ENCODE measurements at regions not wholly inside any gene's neighbourhood (a gene's known extent, or its start where the extent isn't known, plus 50 kb on each side); places are given as distances from the start of the nearest gene placed in this dataset.

DNA sequence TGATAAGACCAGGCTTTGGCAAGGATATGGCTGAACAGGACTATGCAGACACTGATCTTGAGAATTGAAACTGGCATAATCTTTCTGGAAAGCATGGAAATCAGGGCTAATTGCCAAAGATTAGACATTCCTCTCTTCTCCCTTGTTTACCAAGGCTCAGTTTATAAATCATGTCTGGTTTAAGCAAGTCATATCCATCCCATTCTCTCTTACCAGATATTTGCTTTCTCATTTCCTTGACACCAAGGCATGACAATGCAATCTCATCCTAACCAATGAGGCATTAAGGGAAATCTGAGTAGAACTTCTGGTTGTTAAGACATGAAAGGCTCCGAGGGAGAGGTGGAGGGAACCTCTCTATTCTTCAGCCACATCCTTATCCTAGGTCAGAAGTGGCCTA lies 110.3 kb upstream of the CEP85L start:
- no peaks in the 10 kb centered on the region for H3K36me3 Mint-ChIP-seq (ENCODE audit: low read depth)
- H3K9me3 Mint-ChIP-seq = no peaks in the 10 kb centered on the region
- H3K4me1 Mint-ChIP-seq (ENCODE audit: low read depth) = peaks cover 71% of the 10 kb centered on the region
- no peaks in the 10 kb centered on the region for H3K27me3 Mint-ChIP-seq
- intact Hi-C loops (cut with micrococcal nuclease) = no loop called here
- H3K4me3 Mint-ChIP-seq = no peak overlapping the region
- H3K27ac Mint-ChIP-seq = peak overlapping the region; percentile 52

GRCh38 chr6:118758946-118759345 lies 107.6 kb upstream of the CEP85L start:
- Mint-ChIP-seq H3K4me1 (ENCODE audit: low read depth) (peaks cover 67% of the 10 kb centered on the region), H3K9me3 (no peaks in the 10 kb centered on the region), H3K4me3 (peak overlapping the region; percentile 41), H3K27ac (peak overlapping the region; percentile 80), H3K36me3 (ENCODE audit: low read depth) (no peaks in the 10 kb centered on the region), H3K27me3 (no peaks in the 10 kb centered on the region)
- intact Hi-C loops (cut with micrococcal nuclease) = no loop called here

- peaks cover 76% of the 10 kb centered on the region for H3K4me1 Mint-ChIP-seq (ENCODE audit: low read depth)
- no peaks in the 10 kb centered on the region for H3K9me3 Mint-ChIP-seq
- no peaks in the 10 kb centered on the region for H3K36me3 Mint-ChIP-seq (ENCODE audit: low read depth)
- no peaks in the 10 kb centered on the region for H3K27me3 Mint-ChIP-seq
- intact Hi-C loops (cut with micrococcal nuclease) = no loop called here
- H3K4me3 Mint-ChIP-seq = no peak overlapping the region
- peak overlapping the region; percentile 80 for H3K27ac Mint-ChIP-seq
Observed at GRCh38 chr6:118755941-118756646, 104.7 kb upstream of the CEP85L start.

GRCh38 chr6:118752803-118753202 lies 101.4 kb upstream of the CEP85L start:
- Mint-ChIP-seq H3K27ac (no peak overlapping the region), H3K36me3 (ENCODE audit: low read depth) (no peaks in the 10 kb centered on the region), H3K9me3 (no peaks in the 10 kb centered on the region), H3K4me3 (no peak overlapping the region), H3K27me3 (no peaks in the 10 kb centered on the region), H3K4me1 (ENCODE audit: low read depth) (peaks cover 67% of the 10 kb centered on the region)
- intact Hi-C loops (cut with micrococcal nuclease) = no loop called here

DNA sequence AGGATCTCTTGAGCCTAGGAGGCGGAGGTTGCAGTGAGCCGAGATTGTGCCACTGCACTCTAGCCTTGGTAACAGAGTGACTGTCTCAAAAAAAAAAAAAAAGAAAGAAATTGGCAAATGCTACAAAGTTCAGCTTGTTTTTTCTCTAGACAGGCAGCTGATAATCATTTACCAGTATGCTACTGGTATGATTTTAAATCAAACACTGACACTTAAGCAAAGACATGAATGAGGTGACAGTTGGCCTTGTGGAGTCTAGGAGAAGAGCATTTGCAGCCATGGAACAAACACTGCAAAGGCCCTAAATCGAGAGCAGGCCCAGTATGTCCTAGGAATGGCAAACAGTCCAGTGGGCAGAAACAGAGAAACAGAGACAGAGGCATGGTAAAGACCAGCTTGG lies 99.7 kb upstream of the CEP85L start:
- H3K4me1 Mint-ChIP-seq (ENCODE audit: low read depth) = peaks cover 66% of the 10 kb centered on the region
- no peak overlapping the region for H3K4me3 Mint-ChIP-seq
- no peak overlapping the region for H3K27ac Mint-ChIP-seq
- intact Hi-C loops (cut with micrococcal nuclease) = no loop called here
- H3K9me3 Mint-ChIP-seq = no peaks in the 10 kb centered on the region
- H3K36me3 Mint-ChIP-seq (ENCODE audit: low read depth) = no peaks in the 10 kb centered on the region
- no peaks in the 10 kb centered on the region for H3K27me3 Mint-ChIP-seq

GRCh38 chr6:118750143-118750542 lies 98.8 kb upstream of the CEP85L start:
- Mint-ChIP-seq H3K9me3 (no peaks in the 10 kb centered on the region), H3K27me3 (no peaks in the 10 kb centered on the region), H3K4me3 (no peak overlapping the region), H3K4me1 (ENCODE audit: low read depth) (peaks cover 66% of the 10 kb centered on the region), H3K36me3 (ENCODE audit: low read depth) (no peaks in the 10 kb centered on the region), H3K27ac (no peak overlapping the region)
- intact Hi-C loops (cut with micrococcal nuclease) = no loop called here

- Mint-ChIP-seq H3K36me3 (ENCODE audit: low read depth) (no peaks in the 10 kb centered on the region), H3K4me3 (no peak overlapping the region), H3K4me1 (ENCODE audit: low read depth) (peaks cover 72% of the 10 kb centered on the region), H3K27me3 (no peaks in the 10 kb centered on the region), H3K9me3 (no peaks in the 10 kb centered on the region), H3K27ac (peak overlapping the region; percentile 61)
- intact Hi-C loops (cut with micrococcal nuclease) = loop anchor here (5.0 kb wide), 1 partner anchor 36 kb away; no protein-coding TSS in a partner anchor
Observed at GRCh38 chr6:118748311-118749062, 97.1 kb upstream of the CEP85L start.

DNA sequence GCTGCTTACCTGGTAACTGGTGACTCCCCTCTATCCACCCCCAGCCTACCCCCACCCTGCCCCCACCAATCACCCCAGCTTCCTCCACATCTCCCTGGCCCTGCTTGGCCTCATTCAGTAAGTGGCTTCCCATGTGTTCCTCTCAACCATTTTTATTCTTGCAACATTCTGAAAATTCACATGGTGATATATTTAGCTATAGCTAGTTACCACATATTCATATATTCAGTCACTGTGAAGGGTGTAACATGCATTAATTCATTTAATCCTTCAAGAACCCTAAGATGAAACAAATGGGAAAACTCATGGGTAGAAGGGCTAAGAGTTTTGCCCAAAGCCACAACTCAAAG lies 95.4 kb upstream of the CEP85L start:
- H3K36me3 Mint-ChIP-seq (ENCODE audit: low read depth) = no peaks in the 10 kb centered on the region

GRCh38 chr6:118746145-118746824 lies 94.9 kb upstream of the CEP85L start:
- Mint-ChIP-seq H3K4me1 (ENCODE audit: low read depth) (peaks cover 55% of the 10 kb centered on the region), H3K4me3 (no peak overlapping the region), H3K9me3 (no peaks in the 10 kb centered on the region), H3K36me3 (ENCODE audit: low read depth) (no peaks in the 10 kb centered on the region), H3K27ac (peak overlapping the region; percentile 83), H3K27me3 (no peaks in the 10 kb centered on the region)
- intact Hi-C loops (cut with micrococcal nuclease) = loop anchor here (5.0 kb wide), 1 partner anchor 34 kb away; no protein-coding TSS in a partner anchor

More for the DNA sequence above, 95.4 kb upstream of the CEP85L start:
- Mint-ChIP-seq H3K9me3 (no peaks in the 10 kb centered on the region), H3K27ac (peak overlapping the region; percentile 83), H3K4me3 (no peak overlapping the region), H3K4me1 (ENCODE audit: low read depth) (peaks cover 58% of the 10 kb centered on the region), H3K27me3 (no peaks in the 10 kb centered on the region)
- intact Hi-C loops (cut with micrococcal nuclease) = loop anchor here (5.0 kb wide), 1 partner anchor 34 kb away; no protein-coding TSS in a partner anchor

GRCh38 chr6:118745156-118745555 lies 93.8 kb upstream of the CEP85L start:
- intact Hi-C loops (cut with micrococcal nuclease) = loop anchor here (5.0 kb wide), 1 partner anchor 33 kb away; no protein-coding TSS in a partner anchor
- H3K27ac Mint-ChIP-seq = peak overlapping the region; percentile 83
- peaks cover 52% of the 10 kb centered on the region for H3K4me1 Mint-ChIP-seq (ENCODE audit: low read depth)

GRCh38 chr6:118744261-118744941 lies 93.0 kb upstream of the CEP85L start:
- H3K9me3 Mint-ChIP-seq = no peaks in the 10 kb centered on the region
- no peaks in the 10 kb centered on the region for H3K27me3 Mint-ChIP-seq
- no peak overlapping the region for H3K4me3 Mint-ChIP-seq
- peaks cover 49% of the 10 kb centered on the region for H3K4me1 Mint-ChIP-seq (ENCODE audit: low read depth)
- H3K36me3 Mint-ChIP-seq (ENCODE audit: low read depth) = no peaks in the 10 kb centered on the region
- intact Hi-C loops (cut with micrococcal nuclease) = no loop called here
- H3K27ac Mint-ChIP-seq = peak overlapping the region; percentile 83

More at GRCh38 chr6:118745156-118745555, 93.8 kb upstream of the CEP85L start:
- no peaks in the 10 kb centered on the region for H3K9me3 Mint-ChIP-seq
- H3K27me3 Mint-ChIP-seq = no peaks in the 10 kb centered on the region
- no peak overlapping the region for H3K4me3 Mint-ChIP-seq
- H3K36me3 Mint-ChIP-seq (ENCODE audit: low read depth) = no peaks in the 10 kb centered on the region

GRCh38 chr6:118743746-118744145 lies 92.4 kb upstream of the CEP85L start:
- H3K9me3 Mint-ChIP-seq = no peaks in the 10 kb centered on the region
- H3K4me1 Mint-ChIP-seq (ENCODE audit: low read depth) = peaks cover 43% of the 10 kb centered on the region
- no peaks in the 10 kb centered on the region for H3K27me3 Mint-ChIP-seq
- no peak overlapping the region for H3K4me3 Mint-ChIP-seq
- intact Hi-C loops (cut with micrococcal nuclease) = no loop called here
- H3K27ac Mint-ChIP-seq = no peak overlapping the region
- no peaks in the 10 kb centered on the region for H3K36me3 Mint-ChIP-seq (ENCODE audit: low read depth)

DNA sequence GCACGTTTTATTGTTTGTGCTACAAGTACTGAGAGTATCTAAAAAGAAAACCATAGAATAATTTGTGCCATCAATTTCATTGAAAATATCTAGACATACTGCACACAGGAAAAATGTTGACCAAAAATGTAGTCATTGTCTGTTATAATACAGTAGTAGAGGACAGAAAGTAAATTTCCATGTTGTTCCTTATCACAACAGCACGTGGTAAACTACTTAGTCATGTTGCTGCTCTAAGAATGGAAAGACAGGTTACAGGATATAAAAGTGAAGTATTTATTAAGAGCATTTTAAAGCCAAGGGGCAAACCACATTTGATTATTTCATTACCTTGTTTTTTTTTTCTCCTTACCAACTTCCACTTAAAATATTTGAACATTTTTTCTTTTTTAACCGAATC lies 89.0 kb upstream of the CEP85L start:
- intact Hi-C loops (cut with micrococcal nuclease) = no loop called here
- no peaks in the 10 kb centered on the region for H3K36me3 Mint-ChIP-seq (ENCODE audit: low read depth)
- H3K9me3 Mint-ChIP-seq = no peaks in the 10 kb centered on the region
- no peak overlapping the region for H3K4me3 Mint-ChIP-seq
- no peaks in the 10 kb centered on the region for H3K27me3 Mint-ChIP-seq
- H3K27ac Mint-ChIP-seq = no peak overlapping the region
- H3K4me1 Mint-ChIP-seq (ENCODE audit: low read depth) = peaks cover 38% of the 10 kb centered on the region
